ENCODE measurements at regions not wholly inside any gene's neighbourhood (a gene's known extent, or its start where the extent isn't known, plus 50 kb on each side); places are given as distances from the start of the nearest gene placed in this dataset.

GRCh38 chr2:236748385-236748784 is 178.8 kb downstream of the ACKR3 start:
- Histone ChIP-seq H3K9me2 (ENCODE audit: insufficient read depth, low read length) (no peaks in the 10 kb centered on the region), H3K4me2 (ENCODE audit: low read length) (no peak overlapping the region), H3K4me3 (ENCODE audit: low read length) (no peak overlapping the region), H2AFZ (ENCODE audit: low read depth, low read length) (no peak overlapping the region), H3K27me3 (ENCODE audit: insufficient read depth, low read depth, low read length) (no peaks in the 10 kb centered on the region), H3K27ac (ENCODE audit: low read length) (no peak overlapping the region), H4K20me1 (ENCODE audit: insufficient read depth) (no peaks in the 10 kb centered on the region), H3K36me3 (ENCODE audit: insufficient read depth, low read length) (no peaks in the 10 kb centered on the region), H3K79me2 (replicated peaks; ENCODE audit: insufficient read depth, low read length) (no peaks in the 10 kb centered on the region), H3K9ac (ENCODE audit: low read length) (no peak overlapping the region), H3F3A (ENCODE audit: insufficient read depth, low read length, poor library complexity, severe bottlenecking) (no peaks in the 10 kb centered on the region), H3K9me3 (ENCODE audit: low read length) (no peaks in the 10 kb centered on the region)
- TF ChIP-seq POLR2AphosphoS5 (IDR thresholded peaks at IDR 0.05) (no peak), SMC3 (conservative IDR thresholded peaks at IDR 0.05; ENCODE audit: poor library complexity) (no peak), EZH2 (IDR thresholded peaks at IDR 0.05; ENCODE audit: borderline replicate concordance, insufficient read depth, low read length, poor library complexity, severe bottlenecking) (no peak), MXI1 (conservative IDR thresholded peaks at IDR 0.05; ENCODE audit: poor library complexity, severe bottlenecking) (no peak), CTCF (IDR thresholded peaks at IDR 0.05; ENCODE audit: poor library complexity, severe bottlenecking) (no peak), REST (IDR thresholded peaks at IDR 0.05; ENCODE audit: borderline replicate concordance) (no peak)

GRCh38 chr2:236748801-236749200 is 179.2 kb downstream of the ACKR3 start:
- no peak for TF ChIP-seq CTCF (IDR thresholded peaks at IDR 0.05; ENCODE audit: poor library complexity, severe bottlenecking)
- no peak for TF ChIP-seq TAF1 (IDR thresholded peaks at IDR 0.05; ENCODE audit: low read depth)
- TF ChIP-seq MXI1 (conservative IDR thresholded peaks at IDR 0.05; ENCODE audit: poor library complexity, severe bottlenecking), result no peak
- TF ChIP-seq EP300 (conservative IDR thresholded peaks at IDR 0.05; ENCODE audit: poor library complexity, severe bottlenecking), result no peak
- no peak for TF ChIP-seq REST (IDR thresholded peaks at IDR 0.05; ENCODE audit: borderline replicate concordance)
- TF ChIP-seq EZH2 (IDR thresholded peaks at IDR 0.05; ENCODE audit: borderline replicate concordance, insufficient read depth, low read length, poor library complexity, severe bottlenecking), result no peak
- TF ChIP-seq POLR2AphosphoS5 (IDR thresholded peaks at IDR 0.05), result no peak
- TF ChIP-seq SMC3 (conservative IDR thresholded peaks at IDR 0.05; ENCODE audit: poor library complexity), result no peak
- no peak overlapping the region for H3K9ac ChIP-seq (ENCODE audit: low read length)
- H2AFZ ChIP-seq (ENCODE audit: low read depth, low read length), result no peak overlapping the region
- H3K27me3 ChIP-seq (ENCODE audit: insufficient read depth, low read depth, low read length), result no peaks in the 10 kb centered on the region
- no peaks in the 10 kb centered on the region for H3K79me2 ChIP-seq (replicated peaks; ENCODE audit: insufficient read depth, low read length)
- H3F3A ChIP-seq (ENCODE audit: insufficient read depth, low read length, poor library complexity, severe bottlenecking), result no peaks in the 10 kb centered on the region
- no peaks in the 10 kb centered on the region for H3K9me3 ChIP-seq (ENCODE audit: low read length)
- no peaks in the 10 kb centered on the region for H3K9me2 ChIP-seq (ENCODE audit: insufficient read depth, low read length)
- no peak overlapping the region for H3K4me3 ChIP-seq (ENCODE audit: low read length)
- H3K27ac ChIP-seq (ENCODE audit: low read length), result no peak overlapping the region
- no peaks in the 10 kb centered on the region for H4K20me1 ChIP-seq (ENCODE audit: insufficient read depth)
- H3K36me3 ChIP-seq (ENCODE audit: insufficient read depth, low read length), result no peaks in the 10 kb centered on the region
- no peak overlapping the region for H3K4me2 ChIP-seq (ENCODE audit: low read length)

Data from neural cell (in vitro differentiated cells).